ENCODE measurements at regions not wholly inside any gene's neighbourhood (a gene's known extent, or its start where the extent isn't known, plus 50 kb on each side); places are given as distances from the start of the nearest gene placed in this dataset.

- peaks cover 21 to 61% (median 48%) of the 10 kb centered on the region in 5 donors for H3K27me3 Mint-ChIP-seq
- Histone ChIP-seq H3K27ac (ENCODE audit: low read depth, low read length) (no peak overlapping the region), H3K4me3 (ENCODE audit: low read length) (no peak overlapping the region), H3K4me1 (ENCODE audit: control insufficient read depth in 2 of 2, insufficient read depth in 2 of 2, low read length in 2 of 2) (no peaks in the 10 kb centered on the region), H3K27me3 (ENCODE audit: control insufficient read depth in 2 of 2, insufficient read depth in 2 of 2, low read length in 2 of 2) (no peaks in the 10 kb centered on the region), H3K9me3 (ENCODE audit: control insufficient read depth in 2 of 3, low read length in 3 of 3) (no peaks in the 10 kb centered on the region), H3K36me3 (ENCODE audit: control insufficient read depth in 2 of 3, insufficient read depth in 3 of 3, low read length in 3 of 3) (no peaks in the 10 kb centered on the region)
- POLR2A ChIA-PET, result no interaction called here
- DNase-seq, result no peak
- no peak overlapping the region for H3K27ac Mint-ChIP-seq
- ATAC-seq, result no peak
- H3K4me3 Mint-ChIP-seq, result no peak overlapping the region
- no peaks in the 10 kb centered on the region for H3K36me3 Mint-ChIP-seq
- intact Hi-C loops (cut with micrococcal nuclease), result no loop called here
- peaks cover 0 to 3% (median 0%) of the 10 kb centered on the region in 11 donors for H3K9me3 Mint-ChIP-seq
- H3K4me1 Mint-ChIP-seq, result no peaks in the 10 kb centered on the region
- CTCF ChIA-PET, result no interaction called here
Measured at GRCh38 chr14:94998685-94999084, 158.6 kb downstream of the DICER1 start.

- Mint-ChIP-seq H3K4me3 (no peak overlapping the region), H3K36me3 (no peaks in the 10 kb centered on the region), H3K27me3 (peaks cover 21 to 61% (median 49%) of the 10 kb centered on the region in 5 donors), H3K27ac (no peak overlapping the region), H3K4me1 (no peaks in the 10 kb centered on the region), H3K9me3 (peaks cover 0 to 3% (median 0%) of the 10 kb centered on the region in 11 donors)
- intact Hi-C loops (cut with micrococcal nuclease), result no loop called here
- Histone ChIP-seq H3K9me3 (ENCODE audit: control insufficient read depth in 2 of 3, low read length in 3 of 3) (no peaks in the 10 kb centered on the region), H3K27ac (ENCODE audit: low read depth, low read length) (no peak overlapping the region), H3K36me3 (ENCODE audit: control insufficient read depth in 2 of 3, insufficient read depth in 3 of 3, low read length in 3 of 3) (no peaks in the 10 kb centered on the region), H3K4me1 (ENCODE audit: control insufficient read depth in 2 of 2, insufficient read depth in 2 of 2, low read length in 2 of 2) (no peaks in the 10 kb centered on the region), H3K4me3 (ENCODE audit: low read length) (no peak overlapping the region), H3K27me3 (ENCODE audit: control insufficient read depth in 2 of 2, insufficient read depth in 2 of 2, low read length in 2 of 2) (no peaks in the 10 kb centered on the region)
- ATAC-seq, result no peak
- no peak for DNase-seq
- ChIA-PET CTCF (no interaction called here), POLR2A (no interaction called here)
Measured at GRCh38 chr14:94998110-94998509, 159.2 kb downstream of the DICER1 start.

GRCh38 chr14:94995551-94995950 lies 161.8 kb downstream of the DICER1 start:
- H3K27me3 Mint-ChIP-seq, result peaks cover 19 to 70% (median 59%) of the 10 kb centered on the region in 5 donors
- no peaks in the 10 kb centered on the region for H3K27me3 ChIP-seq (ENCODE audit: control insufficient read depth in 2 of 2, insufficient read depth in 2 of 2, low read length in 2 of 2)
- intact Hi-C loops (cut with micrococcal nuclease), result no loop called here
- ChIA-PET POLR2A (no interaction called here), CTCF (no interaction called here)
- H3K4me1 ChIP-seq (ENCODE audit: control insufficient read depth in 2 of 2, insufficient read depth in 2 of 2, low read length in 2 of 2), result no peaks in the 10 kb centered on the region
- H3K4me1 Mint-ChIP-seq, result no peaks in the 10 kb centered on the region
- ATAC-seq (no peak), DNase-seq (no peak)
- no peak overlapping the region for H3K27ac ChIP-seq (ENCODE audit: low read depth, low read length)
- no peak overlapping the region for H3K4me3 Mint-ChIP-seq
- peaks cover 0 to 3% (median 0%) of the 10 kb centered on the region in 11 donors for H3K9me3 Mint-ChIP-seq
- H3K27ac Mint-ChIP-seq, result no peak overlapping the region
- H3K36me3 Mint-ChIP-seq, result no peaks in the 10 kb centered on the region
- no peak overlapping the region for H3K4me3 ChIP-seq (ENCODE audit: low read length)
- H3K36me3 ChIP-seq (ENCODE audit: control insufficient read depth in 2 of 3, insufficient read depth in 3 of 3, low read length in 3 of 3), result no peaks in the 10 kb centered on the region
- no peaks in the 10 kb centered on the region for H3K9me3 ChIP-seq (ENCODE audit: control insufficient read depth in 2 of 3, low read length in 3 of 3)

- H3K36me3 ChIP-seq (ENCODE audit: control insufficient read depth in 2 of 3, insufficient read depth in 3 of 3, low read length in 3 of 3), result no peaks in the 10 kb centered on the region
- H3K9me3 ChIP-seq (ENCODE audit: control insufficient read depth in 2 of 3, low read length in 3 of 3), result no peaks in the 10 kb centered on the region
- Mint-ChIP-seq H3K4me3 (no peak overlapping the region), H3K36me3 (no peaks in the 10 kb centered on the region), H3K4me1 (no peaks in the 10 kb centered on the region), H3K27ac (no peak overlapping the region), H3K9me3 (peaks cover 0 to 4% (median 0%) of the 10 kb centered on the region in 11 donors), H3K27me3 (peaks cover 13 to 75% (median 52%) of the 10 kb centered on the region in 5 donors)
- H3K27me3 ChIP-seq (ENCODE audit: control insufficient read depth in 2 of 2, insufficient read depth in 2 of 2, low read length in 2 of 2), result no peaks in the 10 kb centered on the region
- ATAC-seq (no peak), DNase-seq (no peak)
- intact Hi-C loops (cut with micrococcal nuclease), result no loop called here
- H3K27ac ChIP-seq (ENCODE audit: low read depth, low read length), result no peak overlapping the region
- H3K4me3 ChIP-seq (ENCODE audit: low read length), result no peak overlapping the region
- ChIA-PET CTCF (no interaction called here), POLR2A (no interaction called here)
- no peaks in the 10 kb centered on the region for H3K4me1 ChIP-seq (ENCODE audit: control insufficient read depth in 2 of 2, insufficient read depth in 2 of 2, low read length in 2 of 2)
Measured at GRCh38 chr14:94994245-94994644, 163.1 kb downstream of the DICER1 start.

GRCh38 chr14:94992046-94992445 lies 165.3 kb downstream of the DICER1 start:
- DNase-seq (no peak), ATAC-seq (no peak)
- Mint-ChIP-seq H3K9me3 (peaks cover 0 to 15% (median 10%) of the 10 kb centered on the region in 11 donors), H3K4me1 (no peaks in the 10 kb centered on the region), H3K4me3 (no peak overlapping the region), H3K36me3 (no peaks in the 10 kb centered on the region), H3K27ac (no peak overlapping the region), H3K27me3 (peaks cover 4 to 53% (median 41%) of the 10 kb centered on the region in 5 donors)
- POLR2A ChIA-PET, result no interaction called here
- H3K36me3 ChIP-seq (ENCODE audit: control insufficient read depth in 2 of 3, insufficient read depth in 3 of 3, low read length in 3 of 3), result no peaks in the 10 kb centered on the region
- H3K27me3 ChIP-seq (ENCODE audit: control insufficient read depth in 2 of 2, insufficient read depth in 2 of 2, low read length in 2 of 2), result no peaks in the 10 kb centered on the region
- no peak overlapping the region for H3K27ac ChIP-seq (ENCODE audit: low read depth, low read length)
- H3K4me1 ChIP-seq (ENCODE audit: control insufficient read depth in 2 of 2, insufficient read depth in 2 of 2, low read length in 2 of 2), result no peaks in the 10 kb centered on the region
- no peak overlapping the region for H3K4me3 ChIP-seq (ENCODE audit: low read length)
- CTCF ChIA-PET, result no interaction called here
- H3K9me3 ChIP-seq (ENCODE audit: control insufficient read depth in 2 of 3, low read length in 3 of 3), result peaks cover 0 to 4% (median 0%) of the 10 kb centered on the region in 3 experiments
- intact Hi-C loops (cut with micrococcal nuclease), result no loop called here

GRCh38 chr14:94989946-94990345 lies 167.4 kb downstream of the DICER1 start:
- no peaks in the 10 kb centered on the region for H3K4me1 ChIP-seq (ENCODE audit: control insufficient read depth in 2 of 2, insufficient read depth in 2 of 2, low read length in 2 of 2)
- Mint-ChIP-seq H3K27me3 (peaks cover 11 to 40% (median 32%) of the 10 kb centered on the region in 5 donors), H3K4me1 (no peaks in the 10 kb centered on the region), H3K27ac (no peak overlapping the region), H3K9me3 (peaks cover 3 to 31% (median 15%) of the 10 kb centered on the region in 11 donors), H3K36me3 (no peaks in the 10 kb centered on the region), H3K4me3 (no peak overlapping the region)
- no peak overlapping the region for H3K4me3 ChIP-seq (ENCODE audit: low read length)
- no peaks in the 10 kb centered on the region for H3K36me3 ChIP-seq (ENCODE audit: control insufficient read depth in 2 of 3, insufficient read depth in 3 of 3, low read length in 3 of 3)
- H3K27me3 ChIP-seq (ENCODE audit: control insufficient read depth in 2 of 2, insufficient read depth in 2 of 2, low read length in 2 of 2), result no peaks in the 10 kb centered on the region
- peaks cover 0 to 4% (median 0%) of the 10 kb centered on the region in 3 experiments for H3K9me3 ChIP-seq (ENCODE audit: control insufficient read depth in 2 of 3, low read length in 3 of 3)
- POLR2A ChIA-PET, result no interaction called here
- no peak for ATAC-seq
- H3K27ac ChIP-seq (ENCODE audit: low read depth, low read length), result no peak overlapping the region
- intact Hi-C loops (cut with micrococcal nuclease), result no loop called here
- CTCF ChIA-PET, result no interaction called here
- no peak for DNase-seq

- H3K27me3 ChIP-seq (ENCODE audit: control insufficient read depth in 2 of 2, insufficient read depth in 2 of 2, low read length in 2 of 2), result no peaks in the 10 kb centered on the region
- Mint-ChIP-seq H3K36me3 (no peaks in the 10 kb centered on the region), H3K4me1 (no peaks in the 10 kb centered on the region), H3K4me3 (no peak overlapping the region), H3K27ac (no peak overlapping the region), H3K27me3 (peaks cover 14 to 35% (median 27%) of the 10 kb centered on the region in 5 donors), H3K9me3 (peaks cover 3 to 33% (median 15%) of the 10 kb centered on the region in 11 donors)
- no peak overlapping the region for H3K27ac ChIP-seq (ENCODE audit: low read depth, low read length)
- intact Hi-C loops (cut with micrococcal nuclease), result no loop called here
- no peak overlapping the region for H3K4me3 ChIP-seq (ENCODE audit: low read length)
- DNase-seq (no peak), ATAC-seq (no peak)
- peaks cover 0 to 4% (median 0%) of the 10 kb centered on the region in 3 experiments for H3K9me3 ChIP-seq (ENCODE audit: control insufficient read depth in 2 of 3, low read length in 3 of 3)
- H3K36me3 ChIP-seq (ENCODE audit: control insufficient read depth in 2 of 3, insufficient read depth in 3 of 3, low read length in 3 of 3), result no peaks in the 10 kb centered on the region
- POLR2A ChIA-PET, result no interaction called here
- no peaks in the 10 kb centered on the region for H3K4me1 ChIP-seq (ENCODE audit: control insufficient read depth in 2 of 2, insufficient read depth in 2 of 2, low read length in 2 of 2)
- CTCF ChIA-PET, result no interaction called here
Measured at GRCh38 chr14:94989417-94989816, 167.9 kb downstream of the DICER1 start.
